NCI-H2081 (cell line): ENCODE measurements at regions not wholly inside any gene's neighbourhood (a gene's known extent, or its start where the extent isn't known, plus 50 kb on each side); places are given as distances from the start of the nearest gene placed in this dataset.
"Not testable (repeated sequence)": the region's sequence is repeated elsewhere in the genome, so short reads cannot be mapped to it uniquely, and the experiment has no call there.

Source experiments
- DNase-seq, 2 experiments: peaks; one replicate each; lab custom pipeline; 2025; lab: John Stamatoyannopoulos, UW

DNA sequence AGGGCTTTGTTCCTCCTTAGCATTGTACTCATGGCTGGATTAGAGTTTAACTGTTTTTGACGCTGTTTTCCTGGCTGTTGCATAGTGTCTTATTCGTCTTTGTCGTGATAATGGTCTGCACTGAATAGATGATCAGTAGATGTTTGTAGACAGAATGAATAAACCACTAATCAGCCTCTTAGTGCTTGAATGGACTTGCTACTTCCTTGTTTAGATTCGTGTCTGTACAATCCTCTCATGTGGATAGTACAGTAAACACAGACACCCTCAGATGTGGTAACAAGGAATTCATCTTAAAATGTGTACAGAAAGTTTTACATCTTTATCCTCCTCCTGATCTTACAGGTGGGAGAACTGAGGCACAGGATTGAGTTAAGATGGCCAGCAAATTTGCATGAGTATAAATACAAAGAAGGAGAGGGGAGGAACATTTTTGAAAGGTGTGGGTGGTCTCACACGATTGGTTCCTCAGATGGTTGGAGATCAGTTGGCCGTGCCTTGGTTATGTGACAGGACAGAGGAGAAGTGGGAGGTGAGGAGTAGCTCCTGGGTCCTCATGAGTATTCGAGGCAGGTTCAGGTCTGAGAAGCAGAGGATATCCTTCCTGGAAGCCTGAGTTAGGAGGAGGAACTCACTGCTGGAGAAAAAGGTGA is 196.0 kb downstream of the KLRB1 start:
- peak in 1 of 2 experiments; percentile 35 for DNase-seq

DNA sequence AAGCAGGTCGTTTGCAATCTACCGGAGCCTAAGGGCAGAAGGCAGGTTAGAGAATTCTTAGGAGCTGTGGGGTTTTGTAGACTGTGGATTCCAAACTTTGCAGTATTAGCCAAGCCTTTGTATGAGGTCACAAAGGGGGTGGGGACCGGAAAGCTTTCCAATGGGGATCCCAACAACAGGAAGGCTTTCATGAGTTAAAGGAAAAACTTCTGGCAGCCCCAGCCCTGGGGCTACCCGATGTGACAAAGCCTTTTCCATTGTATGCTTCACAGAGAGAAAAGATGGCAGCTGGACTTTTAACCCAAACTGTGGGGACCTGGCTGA is 199.2 kb upstream of the PZP start:
- DNase-seq: not testable (repeated sequence)

- DNase-seq: no peak
Observed at GRCh38 chr12:9406564-9407424, 198.6 kb upstream of the PZP start.

DNA sequence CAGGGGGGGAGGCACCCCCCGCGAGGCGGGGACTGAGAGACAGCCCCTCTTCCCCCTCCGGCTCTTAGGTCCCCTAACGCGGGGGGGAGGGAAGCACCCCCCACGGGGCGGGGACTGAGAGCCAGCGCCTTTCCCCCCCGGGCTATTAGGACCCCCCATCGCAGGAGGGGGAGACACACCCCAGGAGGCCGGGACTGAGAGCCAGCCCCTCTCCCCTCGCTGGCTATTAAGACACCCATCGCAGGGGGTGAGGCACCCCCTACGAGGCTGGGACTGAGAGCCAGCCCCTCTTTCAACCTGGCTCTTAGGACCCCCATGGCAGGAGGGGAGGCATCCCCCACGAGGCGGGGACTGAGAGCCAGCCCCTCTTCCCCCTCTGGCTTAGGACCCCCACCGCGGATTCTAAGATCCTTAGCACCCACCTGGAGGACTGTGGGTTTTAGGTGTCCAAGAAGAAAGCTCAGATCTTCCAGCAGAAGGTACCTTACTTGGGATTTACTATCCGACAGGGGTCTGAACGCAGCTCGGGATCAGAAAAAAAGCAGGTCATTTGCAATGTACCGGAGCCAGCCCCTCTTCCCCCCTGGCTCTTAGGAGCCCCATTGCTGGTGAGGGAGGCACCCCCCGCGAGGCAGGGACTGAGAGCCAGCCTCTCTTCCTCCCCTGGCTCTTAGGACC is 197.8 kb upstream of the PZP start:
- DNase-seq: no peak

- no peak for DNase-seq
Observed at GRCh38 chr12:9404469-9405260, 196.5 kb upstream of the PZP start.

DNA sequence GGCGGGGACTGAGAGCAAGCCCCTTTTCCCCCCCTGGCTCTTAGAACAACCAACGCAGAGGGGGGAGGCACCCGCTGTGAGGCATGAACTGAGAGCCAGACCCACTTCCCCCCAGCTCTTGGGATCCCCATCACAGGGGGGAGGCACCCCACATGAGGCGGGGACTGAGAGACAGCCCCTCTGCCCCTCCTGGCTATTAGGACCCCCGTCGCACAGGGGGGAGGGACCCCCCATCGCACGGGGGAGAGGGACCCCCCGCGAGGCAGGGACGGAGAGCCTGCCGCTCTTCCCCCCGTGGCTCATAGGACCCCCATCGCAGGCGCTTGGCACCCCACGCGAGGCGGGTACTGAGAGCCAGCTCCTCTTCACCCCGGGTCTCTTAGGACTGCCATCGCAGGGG is 195.8 kb upstream of the PZP start:
- no peak for DNase-seq

DNA sequence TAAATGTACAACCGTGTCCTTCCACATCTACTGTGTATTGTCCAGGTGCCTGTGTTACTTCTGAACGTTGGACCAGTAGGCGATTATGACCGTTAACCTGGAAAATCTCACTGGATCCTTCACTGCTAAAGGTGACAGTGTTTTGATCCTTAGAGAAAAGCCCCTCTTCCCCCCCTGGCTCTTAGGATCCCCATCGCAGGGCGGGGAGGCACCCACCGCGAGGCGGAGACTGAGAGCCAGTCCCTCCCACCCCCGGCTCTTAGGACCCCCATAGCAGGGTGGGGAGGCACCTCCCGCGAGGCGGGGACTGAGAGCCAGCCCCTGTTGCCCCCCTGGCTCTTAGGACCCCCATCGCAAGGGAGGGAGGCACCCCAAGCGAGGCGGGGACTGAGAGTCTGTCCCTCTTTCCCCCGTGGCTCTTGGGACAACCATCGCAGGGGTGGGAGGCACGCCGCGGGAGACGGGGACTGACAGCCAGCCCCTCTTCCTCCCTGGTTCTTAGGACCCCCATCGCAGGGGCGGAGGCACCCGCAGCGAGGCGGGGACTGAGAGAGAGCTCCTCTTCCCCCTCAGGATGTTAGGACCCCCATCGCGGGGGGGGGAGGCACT is 194.3 kb upstream of the PZP start:
- DNase-seq: not testable (repeated sequence)

GRCh38 chr12:9396367-9396766 is 188.2 kb upstream of the PZP start:
- not testable (repeated sequence) for DNase-seq

DNA sequence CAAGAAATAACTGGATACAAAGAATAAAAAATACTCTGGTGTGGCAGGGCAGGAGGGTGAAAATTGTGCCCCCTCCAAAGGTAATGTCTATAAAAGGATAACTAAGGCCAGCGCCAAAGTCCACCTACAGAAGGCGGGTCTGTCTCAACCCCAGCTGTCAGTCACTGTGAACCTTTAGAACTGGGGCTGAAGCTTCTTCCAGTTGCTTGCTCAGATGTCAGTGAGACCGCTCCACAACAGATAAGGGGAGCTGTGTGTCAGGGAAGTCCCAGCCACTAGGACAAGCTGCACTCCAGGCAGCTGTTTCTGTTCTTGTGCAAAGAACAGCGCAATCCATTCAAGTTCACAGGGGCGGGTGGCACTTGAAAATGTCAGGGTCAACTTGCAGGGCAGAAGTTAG is 187.0 kb upstream of the PZP start:
- DNase-seq: not testable (repeated sequence)

DNA sequence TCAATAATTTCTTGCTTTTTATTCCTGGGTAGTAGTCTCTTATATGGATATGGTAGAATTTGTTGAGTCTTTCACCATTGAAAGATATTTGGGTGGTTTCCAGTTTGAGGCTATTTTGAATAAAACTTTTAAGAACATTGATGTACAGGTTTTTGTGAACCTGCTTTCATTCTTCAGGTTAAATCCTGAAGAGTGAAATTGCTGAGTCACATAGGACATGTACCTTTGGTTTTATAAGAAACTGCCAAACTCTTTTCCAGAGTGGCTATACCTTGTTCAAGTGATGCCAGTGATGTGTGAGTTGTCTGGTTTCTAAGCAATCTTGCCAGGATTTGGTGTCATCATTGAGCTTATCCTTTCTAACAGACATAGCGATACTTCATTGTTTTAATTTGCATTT is 184.6 kb upstream of the PZP start:
- no peak for DNase-seq

GRCh38 chr12:9391815-9392214 is 183.6 kb upstream of the PZP start:
- no peak for DNase-seq

DNA sequence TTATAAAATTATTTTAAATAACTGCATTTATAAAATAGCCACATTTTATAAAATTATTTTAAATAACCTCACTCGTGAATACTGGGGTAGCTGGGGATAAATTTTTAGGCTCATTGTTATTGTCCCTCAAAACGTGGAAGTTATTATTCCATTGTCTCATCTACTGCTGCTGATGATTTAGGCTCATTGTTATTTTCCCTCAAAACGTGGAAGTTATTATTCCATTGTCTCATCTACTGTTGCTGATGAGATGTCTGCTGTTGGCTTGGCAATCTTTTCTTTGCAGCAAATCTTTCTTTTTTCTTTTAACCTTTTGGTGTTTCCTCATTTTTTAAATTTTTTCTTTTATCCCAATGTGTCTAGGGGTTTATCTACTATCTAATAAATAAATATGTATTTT is 182.6 kb upstream of the PZP start:
- DNase-seq: no peak

- no peak for DNase-seq
Observed at GRCh38 chr12:9389796-9390195, 181.6 kb upstream of the PZP start.

DNA sequence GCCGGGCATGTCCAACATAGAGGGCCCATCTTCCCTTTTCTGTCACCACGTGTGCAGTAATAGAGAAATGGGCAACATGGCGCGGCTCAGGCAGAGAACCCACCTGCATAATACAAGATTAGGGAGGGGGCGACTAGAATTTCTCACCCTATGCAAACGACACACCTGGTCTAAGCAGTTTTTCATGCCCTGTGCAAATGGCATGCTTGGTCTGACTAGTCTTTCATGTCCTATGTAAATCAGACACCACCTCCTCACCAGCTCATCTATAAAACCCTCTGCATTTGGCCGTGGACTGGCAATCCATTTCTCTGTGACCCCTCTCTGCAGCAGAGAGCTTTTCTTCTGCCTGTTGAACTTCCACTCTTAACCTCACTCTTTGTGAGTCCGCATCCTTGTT is 180.2 kb upstream of the PZP start:
- DNase-seq: no peak

DNA sequence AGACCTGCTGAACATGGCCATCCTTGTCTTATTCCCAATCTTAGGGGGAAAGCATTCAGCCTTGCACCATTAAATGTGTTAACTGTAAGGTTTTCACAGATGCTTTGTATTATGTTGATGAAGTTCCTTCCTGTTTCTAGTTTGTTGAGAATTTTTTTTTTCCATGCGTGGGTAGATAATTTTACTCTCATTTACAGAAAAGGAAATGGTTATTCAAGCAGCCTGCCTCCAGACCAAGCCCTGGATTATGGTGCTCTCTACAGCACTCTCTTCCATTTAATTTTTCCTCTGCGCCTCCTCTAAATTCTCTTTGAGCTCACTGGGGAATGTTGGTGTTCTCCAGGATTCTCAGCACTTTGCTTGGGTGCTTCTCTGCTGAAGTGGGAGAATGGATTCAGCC is 179.3 kb upstream of the PZP start:
- DNase-seq: no peak

- no peak for DNase-seq
Observed at GRCh38 chr12:9383585-9383984, 175.4 kb upstream of the PZP start.

- DNase-seq: no peak
Observed at GRCh38 chr12:9381619-9382018, 173.4 kb upstream of the PZP start.

- no peak for DNase-seq
Observed at GRCh38 chr12:9380650-9381049, 172.5 kb upstream of the PZP start.

DNA sequence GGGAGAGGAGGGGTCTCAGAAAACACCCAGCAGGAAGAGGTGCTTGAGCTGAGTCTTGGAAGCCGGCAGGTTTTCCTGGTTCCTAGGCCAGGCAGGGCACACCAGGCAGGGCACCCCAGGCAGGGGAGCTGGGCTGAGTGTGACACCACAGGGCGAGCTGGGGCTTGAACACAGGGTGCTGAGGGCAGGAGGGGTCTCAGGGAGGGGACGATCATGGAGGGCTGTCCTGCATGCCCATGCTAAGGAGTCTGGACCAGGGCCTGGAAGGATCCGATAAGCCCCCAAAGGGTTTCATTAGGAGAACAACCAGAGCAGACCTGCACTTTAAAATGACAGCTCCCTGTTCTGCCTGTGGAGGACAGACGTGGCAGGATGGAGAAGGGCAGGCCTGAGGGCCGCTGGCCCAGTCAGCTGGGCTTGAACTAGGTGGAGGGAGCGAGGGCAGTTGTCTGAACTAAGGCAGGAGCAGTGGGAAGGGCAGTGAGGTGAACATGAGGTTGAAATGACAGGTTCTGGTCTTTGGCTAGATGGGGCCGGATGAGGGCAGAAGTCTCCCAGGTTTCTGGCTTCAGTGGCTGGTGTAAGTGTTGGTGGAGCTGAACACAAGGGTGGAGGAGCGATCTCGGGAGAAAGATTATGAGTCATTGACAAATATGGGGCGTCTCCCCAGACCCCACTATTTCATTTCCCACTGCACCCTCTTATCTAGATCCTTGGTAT is 171.0 kb upstream of the PZP start:
- DNase-seq: no peak

DNA sequence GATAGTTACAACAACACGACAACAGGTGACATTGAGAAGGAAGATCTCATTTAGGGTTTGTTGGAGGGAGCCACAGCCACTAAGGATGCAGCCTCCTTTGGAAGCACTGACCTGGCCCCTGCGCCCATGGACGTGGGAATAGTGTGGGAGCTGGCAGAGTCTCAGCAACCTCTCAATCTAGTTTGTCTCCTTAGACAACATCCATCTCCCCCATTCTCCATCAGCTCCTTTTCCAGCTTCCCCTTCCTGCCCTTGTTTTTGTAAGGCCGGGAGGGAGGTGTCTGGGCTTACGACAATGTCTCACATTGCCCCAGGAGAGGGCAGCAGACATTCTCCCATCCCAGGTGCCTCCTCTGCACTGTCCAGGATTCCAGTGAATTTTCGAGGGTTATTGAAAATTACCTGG is 170.2 kb upstream of the PZP start:
- peak; percentile 9 to 11 for DNase-seq

- DNase-seq: no peak
Observed at GRCh38 chr12:9372202-9372601, 164.0 kb upstream of the PZP start.
